ENCODE measurements at regions not wholly inside any gene's neighbourhood (a gene's known extent, or its start where the extent isn't known, plus 50 kb on each side); places are given as distances from the start of the nearest gene placed in this dataset.
A peak's percentile ranks its signal among the peaks of the same experiment; 100 is the strongest.
"Not testable (repeated sequence)": the region's sequence is repeated elsewhere in the genome, so short reads cannot be mapped to it uniquely, and the experiment has no call there.

- DNase-seq (ENCODE audit: low read depth in 3 of 3), result no peak
These were observed 377.7 kb upstream of the KLF6 start for GRCh38 chr10:4162571-4163286.

GRCh38 chr10:4159173-4159572, 374.2 kb upstream of the KLF6 start:
- DNase-seq (ENCODE audit: low read depth in 3 of 3), result no peak

GRCh38 chr10:4154191-4154715, 369.2 kb upstream of the KLF6 start:
- DNase-seq (ENCODE audit: low read depth in 3 of 3), result no peak

- no peak for DNase-seq (ENCODE audit: low read depth in 3 of 3)
These were observed 366.5 kb upstream of the KLF6 start for GRCh38 chr10:4151466-4151865.

GRCh38 chr10:4150676-4151075, 365.7 kb upstream of the KLF6 start:
- DNase-seq (ENCODE audit: low read depth in 3 of 3), result no peak

- not testable (repeated sequence) for DNase-seq (ENCODE audit: low read depth in 3 of 3)
These were observed 364.5 kb upstream of the KLF6 start for GRCh38 chr10:4149460-4149859.

GRCh38 chr10:4147245-4147644, 362.2 kb upstream of the KLF6 start:
- no peak for DNase-seq (ENCODE audit: low read depth in 3 of 3)

- DNase-seq (ENCODE audit: low read depth in 3 of 3), result no peak
These were observed 359.8 kb upstream of the KLF6 start for GRCh38 chr10:4144817-4145216.

- DNase-seq (ENCODE audit: low read depth in 3 of 3), result no peak
These were observed 356.5 kb upstream of the KLF6 start for GRCh38 chr10:4141471-4141870.

GRCh38 chr10:4138146-4138721, 353.2 kb upstream of the KLF6 start:
- DNase-seq (ENCODE audit: low read depth in 3 of 3), result no peak

GRCh38 chr10:4137299-4137698, 352.3 kb upstream of the KLF6 start:
- DNase-seq (ENCODE audit: low read depth in 3 of 3), result no peak

GRCh38 chr10:4136121-4136520, 351.1 kb upstream of the KLF6 start:
- no peak for DNase-seq (ENCODE audit: low read depth in 3 of 3)

GRCh38 chr10:4132216-4132556, 347.2 kb upstream of the KLF6 start:
- DNase-seq (ENCODE audit: low read depth in 3 of 3), result no peak

- DNase-seq (ENCODE audit: low read depth in 3 of 3), result peak in 1 of 3 experiments; percentile 21
These were observed 346.6 kb upstream of the KLF6 start for GRCh38 chr10:4131407-4132215.

GRCh38 chr10:4130685-4131084, 345.7 kb upstream of the KLF6 start:
- no peak for DNase-seq (ENCODE audit: low read depth in 3 of 3)

- no peak for DNase-seq (ENCODE audit: low read depth in 3 of 3)
These were observed 345.0 kb upstream of the KLF6 start for GRCh38 chr10:4129866-4130477.

GRCh38 chr10:4127518-4128315, 342.7 kb upstream of the KLF6 start:
- DNase-seq (ENCODE audit: low read depth in 3 of 3), result no peak

GRCh38 chr10:4125776-4126175, 340.8 kb upstream of the KLF6 start:
- DNase-seq (ENCODE audit: low read depth in 3 of 3), result no peak

- DNase-seq (ENCODE audit: low read depth in 3 of 3), result no peak
These were observed 336.7 kb upstream of the KLF6 start for GRCh38 chr10:4121502-4122380.

- no peak for DNase-seq (ENCODE audit: low read depth in 3 of 3)
These were observed 335.3 kb upstream of the KLF6 start for GRCh38 chr10:4120096-4120853.

Data from stimulated activated CD4-positive, alpha-beta T cell treated with anti-CD3 and anti-CD28 coated beads, TNF-alpha, amount 100 ng/mL, for 4 hours (primary cell).